Activated CD8-positive, alpha-beta memory T cell treated with anti-CD3 and anti-CD28 coated beads, Interleukin-2, amount 10 ng/mL, durations not matched to agents 7 days and 5 days (primary cell): ENCODE measurements at regions not wholly inside any gene's neighbourhood (a gene's known extent, or its start where the extent isn't known, plus 50 kb on each side); places are given as distances from the start of the nearest gene placed in this dataset.

ENCODE experiments used
- ATAC-seq: fragments of 150-1000 bp; cut with Tn5 transposase; one replicate; pipeline ENCODE4 v1.10.0; 2021; ENCODE audit warnings: moderate library complexity
- CTCF ChIA-PET: fragments of 350-600 bp; sonication (Branson Sonifier 250); formaldehyde crosslinking; loops from one replicate; lab custom pipeline; 2021; ENCODE audit warnings: antibody characterized with exemption; lab: Charles Lee
- DNase-seq: peaks from one replicate; pipeline ENCODE4 v3.0.0-alpha.2; 2020
- H3K27ac Mint-ChIP-seq: one replicate; pipeline ENCODE4 v1.8.0; 2021; ENCODE audit warnings: mild to moderate bottlenecking, mixed read lengths
- H3K27me3 Mint-ChIP-seq: one replicate; pipeline ENCODE4 v1.8.0; 2021; ENCODE audit warnings: mixed read lengths
- H3K36me3 Mint-ChIP-seq: one replicate; pipeline ENCODE4 v1.8.0; 2021; ENCODE audit warnings: mild to moderate bottlenecking, mixed read lengths
- H3K4me1 Mint-ChIP-seq: one replicate; pipeline ENCODE4 v1.8.0; 2021; ENCODE audit warnings: mixed read lengths
- H3K4me3 Mint-ChIP-seq: one replicate; pipeline ENCODE4 v1.8.0; 2021; ENCODE audit warnings: mild to moderate bottlenecking, moderate library complexity, mixed read lengths
- H3K9me3 Mint-ChIP-seq: one replicate; pipeline ENCODE4 v1.8.0; 2022; ENCODE audit warnings: low read depth, mixed read lengths

- no peaks in the 10 kb centered on the region for H3K9me3 Mint-ChIP-seq
- H3K4me1 Mint-ChIP-seq, result no peaks in the 10 kb centered on the region
- no peak for DNase-seq
- H3K27ac Mint-ChIP-seq, result no peak overlapping the region
- H3K36me3 Mint-ChIP-seq, result no peaks in the 10 kb centered on the region
- CTCF ChIA-PET, result no interaction called here
- H3K27me3 Mint-ChIP-seq, result peaks cover 24% of the 10 kb centered on the region
- no peak overlapping the region for H3K4me3 Mint-ChIP-seq
- no peak for ATAC-seq
Measured at GRCh38 chr14:71185637-71186036, 278.4 kb downstream of the PCNX1 start.

- CTCF ChIA-PET, result interaction anchor here (1.5 kb wide), 1 partner anchor 9 kb away, joined by 5 read pairs; no protein-coding TSS in a partner anchor
- H3K36me3 Mint-ChIP-seq, result no peaks in the 10 kb centered on the region
- H3K4me1 Mint-ChIP-seq, result no peaks in the 10 kb centered on the region
- no peaks in the 10 kb centered on the region for H3K9me3 Mint-ChIP-seq
- peaks cover 33% of the 10 kb centered on the region for H3K27me3 Mint-ChIP-seq
- DNase-seq, result no peak
- no peak overlapping the region for H3K4me3 Mint-ChIP-seq
- ATAC-seq, result no peak
- H3K27ac Mint-ChIP-seq, result no peak overlapping the region
Measured at GRCh38 chr14:71187633-71188356, 280.5 kb downstream of the PCNX1 start.

- H3K27me3 Mint-ChIP-seq, result peaks cover 32% of the 10 kb centered on the region
- H3K9me3 Mint-ChIP-seq, result no peaks in the 10 kb centered on the region
- H3K4me1 Mint-ChIP-seq, result no peaks in the 10 kb centered on the region
- CTCF ChIA-PET, result interaction anchor here (1.3 kb wide), 1 partner anchor 22 kb away, joined by 4 read pairs; no protein-coding TSS in a partner anchor
- H3K4me3 Mint-ChIP-seq, result no peak overlapping the region
- no peak overlapping the region for H3K27ac Mint-ChIP-seq
- ATAC-seq, result no peak
- no peaks in the 10 kb centered on the region for H3K36me3 Mint-ChIP-seq
- DNase-seq, result no peak
Measured at GRCh38 chr14:71190770-71191374, 283.6 kb downstream of the PCNX1 start.

- Mint-ChIP-seq H3K36me3 (peaks cover 2% of the 10 kb centered on the region), H3K27me3 (peaks cover 24% of the 10 kb centered on the region), H3K27ac (no peak overlapping the region), H3K9me3 (no peaks in the 10 kb centered on the region), H3K4me3 (no peak overlapping the region), H3K4me1 (no peaks in the 10 kb centered on the region)
- CTCF ChIA-PET, result no interaction called here
- no peak for ATAC-seq
- DNase-seq, result no peak
Measured at GRCh38 chr14:71193663-71194062, 286.4 kb downstream of the PCNX1 start.

- no peak overlapping the region for H3K4me3 Mint-ChIP-seq
- H3K4me1 Mint-ChIP-seq, result no peaks in the 10 kb centered on the region
- peaks cover 2% of the 10 kb centered on the region for H3K36me3 Mint-ChIP-seq
- peaks cover 27% of the 10 kb centered on the region for H3K27me3 Mint-ChIP-seq
- no peak overlapping the region for H3K27ac Mint-ChIP-seq
- DNase-seq (no peak), ATAC-seq (no peak)
- H3K9me3 Mint-ChIP-seq, result no peaks in the 10 kb centered on the region
- CTCF ChIA-PET, result no interaction called here
Measured at GRCh38 chr14:71194251-71194650, 287.0 kb downstream of the PCNX1 start.

GRCh38 chr14:71196921-71197320 is 289.7 kb downstream of the PCNX1 start:
- no peak overlapping the region for H3K4me3 Mint-ChIP-seq
- H3K9me3 Mint-ChIP-seq, result no peaks in the 10 kb centered on the region
- H3K27ac Mint-ChIP-seq, result no peak overlapping the region
- H3K27me3 Mint-ChIP-seq, result peaks cover 8% of the 10 kb centered on the region
- no peaks in the 10 kb centered on the region for H3K4me1 Mint-ChIP-seq
- CTCF ChIA-PET, result interaction anchor here (2.1 kb wide), 1 partner anchor 9 kb away, joined by 5 read pairs; no protein-coding TSS in a partner anchor
- DNase-seq (no peak), ATAC-seq (no peak)
- peaks cover 2% of the 10 kb centered on the region for H3K36me3 Mint-ChIP-seq

- Mint-ChIP-seq H3K36me3 (peaks cover 2% of the 10 kb centered on the region), H3K27ac (no peak overlapping the region), H3K27me3 (peaks cover 8% of the 10 kb centered on the region), H3K4me1 (no peaks in the 10 kb centered on the region), H3K4me3 (no peak overlapping the region), H3K9me3 (no peaks in the 10 kb centered on the region)
- CTCF ChIA-PET, result no interaction called here
- no peak for ATAC-seq
- no peak for DNase-seq
Measured at GRCh38 chr14:71198687-71199086, 291.4 kb downstream of the PCNX1 start.

- peaks cover 2% of the 10 kb centered on the region for H3K36me3 Mint-ChIP-seq
- H3K4me1 Mint-ChIP-seq, result no peaks in the 10 kb centered on the region
- no peak overlapping the region for H3K4me3 Mint-ChIP-seq
- H3K27me3 Mint-ChIP-seq, result peaks cover 10% of the 10 kb centered on the region
- H3K9me3 Mint-ChIP-seq, result no peaks in the 10 kb centered on the region
- DNase-seq (no peak), ATAC-seq (no peak)
- CTCF ChIA-PET, result interaction anchor here (1.7 kb wide), 1 partner anchor 551 kb away, joined by 4 read pairs; no protein-coding TSS in a partner anchor
- no peak overlapping the region for H3K27ac Mint-ChIP-seq
Measured at GRCh38 chr14:71201840-71202239, 294.6 kb downstream of the PCNX1 start.

GRCh38 chr14:71202881-71203280 is 295.6 kb downstream of the PCNX1 start:
- H3K9me3 Mint-ChIP-seq, result no peaks in the 10 kb centered on the region
- H3K27me3 Mint-ChIP-seq, result peaks cover 10% of the 10 kb centered on the region
- no peaks in the 10 kb centered on the region for H3K4me1 Mint-ChIP-seq
- ATAC-seq (no peak), DNase-seq (no peak)
- no peak overlapping the region for H3K4me3 Mint-ChIP-seq
- H3K27ac Mint-ChIP-seq, result no peak overlapping the region
- CTCF ChIA-PET, result no interaction called here
- H3K36me3 Mint-ChIP-seq, result peaks cover 2% of the 10 kb centered on the region

GRCh38 chr14:71203306-71203705 is 296.0 kb downstream of the PCNX1 start:
- no peak overlapping the region for H3K4me3 Mint-ChIP-seq
- no peaks in the 10 kb centered on the region for H3K4me1 Mint-ChIP-seq
- no peaks in the 10 kb centered on the region for H3K9me3 Mint-ChIP-seq
- DNase-seq, result no peak
- H3K27me3 Mint-ChIP-seq, result peaks cover 9% of the 10 kb centered on the region
- no peak for ATAC-seq
- H3K36me3 Mint-ChIP-seq, result peaks cover 2% of the 10 kb centered on the region
- no peak overlapping the region for H3K27ac Mint-ChIP-seq
- CTCF ChIA-PET, result no interaction called here

- CTCF ChIA-PET, result no interaction called here
- no peaks in the 10 kb centered on the region for H3K4me1 Mint-ChIP-seq
- H3K27ac Mint-ChIP-seq, result no peak overlapping the region
- ATAC-seq (no peak), DNase-seq (no peak)
- H3K27me3 Mint-ChIP-seq, result peaks cover 4% of the 10 kb centered on the region
- H3K36me3 Mint-ChIP-seq, result no peaks in the 10 kb centered on the region
- no peak overlapping the region for H3K4me3 Mint-ChIP-seq
- H3K9me3 Mint-ChIP-seq, result no peaks in the 10 kb centered on the region
Measured at GRCh38 chr14:71204231-71204630, 297.0 kb downstream of the PCNX1 start.

- Mint-ChIP-seq H3K4me3 (no peak overlapping the region), H3K27ac (no peak overlapping the region), H3K36me3 (no peaks in the 10 kb centered on the region), H3K9me3 (no peaks in the 10 kb centered on the region), H3K4me1 (no peaks in the 10 kb centered on the region), H3K27me3 (peaks cover 4% of the 10 kb centered on the region)
- DNase-seq (no peak), ATAC-seq (no peak)
- CTCF ChIA-PET, result no interaction called here
Measured at GRCh38 chr14:71204768-71205167, 297.5 kb downstream of the PCNX1 start.

GRCh38 chr14:71206123-71206522 is 298.9 kb downstream of the PCNX1 start:
- H3K9me3 Mint-ChIP-seq, result no peaks in the 10 kb centered on the region
- H3K27me3 Mint-ChIP-seq, result peaks cover 4% of the 10 kb centered on the region
- H3K4me3 Mint-ChIP-seq, result no peak overlapping the region
- H3K36me3 Mint-ChIP-seq, result no peaks in the 10 kb centered on the region
- no peak for ATAC-seq
- no peak for DNase-seq
- CTCF ChIA-PET, result no interaction called here
- no peak overlapping the region for H3K27ac Mint-ChIP-seq
- H3K4me1 Mint-ChIP-seq, result no peaks in the 10 kb centered on the region

GRCh38 chr14:71206766-71207371 is 299.6 kb downstream of the PCNX1 start:
- ATAC-seq, result no peak
- no peaks in the 10 kb centered on the region for H3K36me3 Mint-ChIP-seq
- peaks cover 4% of the 10 kb centered on the region for H3K27me3 Mint-ChIP-seq
- H3K27ac Mint-ChIP-seq, result no peak overlapping the region
- CTCF ChIA-PET, result no interaction called here
- DNase-seq, result no peak
- no peaks in the 10 kb centered on the region for H3K9me3 Mint-ChIP-seq
- H3K4me1 Mint-ChIP-seq, result no peaks in the 10 kb centered on the region
- H3K4me3 Mint-ChIP-seq, result no peak overlapping the region
